ENCODE measurements at regions not wholly inside any gene's neighbourhood (a gene's known extent, or its start where the extent isn't known, plus 50 kb on each side); places are given as distances from the start of the nearest gene placed in this dataset.

- Histone ChIP-seq H3K4me2 (peak overlapping the region; percentile 6; the same call in 1 of the 2 replicates), H3K4me1 (peaks cover 65% of the 10 kb centered on the region), H3K4me3 (no peak overlapping the region), H3K27me3 (no peaks in the 10 kb centered on the region), H4K20me1 (no peaks in the 10 kb centered on the region), H3K9me3 (no peaks in the 10 kb centered on the region), H3K27ac (no peak overlapping the region), H3K9ac (no peak overlapping the region), H3K36me3 (no peaks in the 10 kb centered on the region)
- no peak for TF ChIP-seq Cebpa-rat (IDR thresholded peaks at IDR 0.05)
Observed at GRCh38 chr10:90987383-90987782, 66.5 kb upstream of the ANKRD1 start.

GRCh38 chr10:90988024-90988423, 67.1 kb upstream of the ANKRD1 start:
- H3K9me3 ChIP-seq: no peaks in the 10 kb centered on the region
- H3K4me2 ChIP-seq: no peak overlapping the region
- H3K27ac ChIP-seq: no peak overlapping the region
- H3K9ac ChIP-seq: no peak overlapping the region
- H4K20me1 ChIP-seq: no peaks in the 10 kb centered on the region
- no peak overlapping the region for H3K4me3 ChIP-seq
- peaks cover 65% of the 10 kb centered on the region for H3K4me1 ChIP-seq
- H3K36me3 ChIP-seq: no peaks in the 10 kb centered on the region
- no peak for TF ChIP-seq Cebpa-rat (IDR thresholded peaks at IDR 0.05)
- H3K27me3 ChIP-seq: no peaks in the 10 kb centered on the region

- H3K4me3 ChIP-seq: no peak overlapping the region
- no peaks in the 10 kb centered on the region for H4K20me1 ChIP-seq
- H3K36me3 ChIP-seq: no peaks in the 10 kb centered on the region
- H3K9me3 ChIP-seq: no peaks in the 10 kb centered on the region
- no peak overlapping the region for H3K27ac ChIP-seq
- peak overlapping the region; percentile 27 for H3K4me2 ChIP-seq
- no peak for TF ChIP-seq Cebpa-rat (IDR thresholded peaks at IDR 0.05)
- H3K27me3 ChIP-seq: no peaks in the 10 kb centered on the region
- no peak overlapping the region for H3K9ac ChIP-seq
- H3K4me1 ChIP-seq: peaks cover 65% of the 10 kb centered on the region
Observed at GRCh38 chr10:90988802-90989201, 67.9 kb upstream of the ANKRD1 start.

- peak overlapping the region; percentile 27; the same call in 1 of the 2 replicates for H3K4me2 ChIP-seq
- H4K20me1 ChIP-seq: no peaks in the 10 kb centered on the region
- H3K27me3 ChIP-seq: no peaks in the 10 kb centered on the region
- no peak overlapping the region for H3K27ac ChIP-seq
- no peaks in the 10 kb centered on the region for H3K36me3 ChIP-seq
- no peaks in the 10 kb centered on the region for H3K9me3 ChIP-seq
- no peak overlapping the region for H3K4me3 ChIP-seq
- H3K9ac ChIP-seq: no peak overlapping the region
- TF ChIP-seq Cebpa-rat (IDR thresholded peaks at IDR 0.05): no peak
- H3K4me1 ChIP-seq: peaks cover 64% of the 10 kb centered on the region
Observed at GRCh38 chr10:90989378-90989777, 68.5 kb upstream of the ANKRD1 start.

GRCh38 chr10:90992462-90992861, 71.6 kb upstream of the ANKRD1 start:
- peaks cover 37% of the 10 kb centered on the region for H3K4me1 ChIP-seq
- no peak overlapping the region for H3K9ac ChIP-seq
- no peaks in the 10 kb centered on the region for H3K27me3 ChIP-seq
- H3K9me3 ChIP-seq: no peaks in the 10 kb centered on the region
- no peaks in the 10 kb centered on the region for H3K36me3 ChIP-seq
- H3K27ac ChIP-seq: no peak overlapping the region
- no peak overlapping the region for H3K4me3 ChIP-seq
- no peak for TF ChIP-seq Cebpa-rat (IDR thresholded peaks at IDR 0.05)
- no peak overlapping the region for H3K4me2 ChIP-seq
- no peaks in the 10 kb centered on the region for H4K20me1 ChIP-seq

- Histone ChIP-seq H3K4me3 (no peak overlapping the region), H3K4me1 (peaks cover 31% of the 10 kb centered on the region)
Observed at GRCh38 chr10:90993340-90993739, 72.5 kb upstream of the ANKRD1 start.

GRCh38 chr10:90997670-90998069, 76.8 kb upstream of the ANKRD1 start:
- no peak for TF ChIP-seq Cebpa-rat (IDR thresholded peaks at IDR 0.05)
- Histone ChIP-seq H3K4me2 (no peak overlapping the region), H3K4me1 (peaks cover 16% of the 10 kb centered on the region), H3K36me3 (no peaks in the 10 kb centered on the region), H4K20me1 (no peaks in the 10 kb centered on the region), H3K9me3 (no peaks in the 10 kb centered on the region), H3K9ac (no peak overlapping the region), H3K27me3 (no peaks in the 10 kb centered on the region), H3K27ac (no peak overlapping the region), H3K4me3 (no peak overlapping the region)

More at GRCh38 chr10:90993340-90993739, 72.5 kb upstream of the ANKRD1 start:
- Histone ChIP-seq H3K27me3 (no peaks in the 10 kb centered on the region), H3K9me3 (no peaks in the 10 kb centered on the region), H3K4me2 (peak overlapping the region; percentile 50), H3K27ac (no peak overlapping the region), H4K20me1 (no peaks in the 10 kb centered on the region), H3K9ac (no peak overlapping the region), H3K36me3 (no peaks in the 10 kb centered on the region)
- TF ChIP-seq Cebpa-rat (IDR thresholded peaks at IDR 0.05): no peak

GRCh38 chr10:90998733-90999511, 78.0 kb upstream of the ANKRD1 start:
- no peak for TF ChIP-seq Cebpa-rat (IDR thresholded peaks at IDR 0.05)
- Histone ChIP-seq H3K4me3 (no peak overlapping the region), H3K4me2 (no peak overlapping the region), H3K9ac (no peak overlapping the region), H3K4me1 (peaks cover 4% of the 10 kb centered on the region), H4K20me1 (no peaks in the 10 kb centered on the region), H3K36me3 (no peaks in the 10 kb centered on the region), H3K27ac (no peak overlapping the region), H3K27me3 (no peaks in the 10 kb centered on the region), H3K9me3 (no peaks in the 10 kb centered on the region)

GRCh38 chr10:90999512-91000172, 78.8 kb upstream of the ANKRD1 start:
- Histone ChIP-seq H3K4me3 (no peak overlapping the region), H3K4me2 (no peak overlapping the region), H3K36me3 (no peaks in the 10 kb centered on the region), H3K4me1 (no peaks in the 10 kb centered on the region), H3K27ac (no peak overlapping the region), H3K9me3 (no peaks in the 10 kb centered on the region), H3K9ac (no peak overlapping the region), H4K20me1 (no peaks in the 10 kb centered on the region), H3K27me3 (no peaks in the 10 kb centered on the region)
- TF ChIP-seq Cebpa-rat (IDR thresholded peaks at IDR 0.05): no peak

- 0 out of 2 replicates have a peak, but pooled peaks cover 1% of the 10 kb centered on the region for H3K4me1 ChIP-seq
- no peaks in the 10 kb centered on the region for H4K20me1 ChIP-seq
- no peaks in the 10 kb centered on the region for H3K36me3 ChIP-seq
- no peak overlapping the region for H3K27ac ChIP-seq
- H3K9ac ChIP-seq: no peak overlapping the region
- no peaks in the 10 kb centered on the region for H3K27me3 ChIP-seq
- TF ChIP-seq Cebpa-rat (IDR thresholded peaks at IDR 0.05): no peak
- no peak overlapping the region for H3K4me2 ChIP-seq
- no peak overlapping the region for H3K4me3 ChIP-seq
- no peaks in the 10 kb centered on the region for H3K9me3 ChIP-seq
Observed at GRCh38 chr10:91000470-91000869, 79.6 kb upstream of the ANKRD1 start.
